Upper lobe of right lung (tissue), 1 donor: ENCODE measurements at regions not wholly inside any gene's neighbourhood (a gene's known extent, or its start where the extent isn't known, plus 50 kb on each side); places are given as distances from the start of the nearest gene placed in this dataset.

ENCODE experiments used
- ATAC-seq: fragments of 200-7000 bp; cut with Tn5 transposase; one replicate; pipeline ENCODE4 v1.9.1; 2020; ENCODE audit warnings: mild to moderate bottlenecking, moderate library complexity
- DNase-seq: peaks from one replicate; pipeline ENCODE4 v3.0.0-alpha.2; 2020
- H3K27ac ChIP-seq: fragments of 200-600 bp; one replicate; pipeline ENCODE4 v1.8.0; 2022
- H3K27me3 ChIP-seq: fragments of 200-600 bp; one replicate; pipeline ENCODE4 v1.8.0; 2022; ENCODE audit warnings: mild to moderate bottlenecking
- H3K36me3 ChIP-seq: fragments of 200-600 bp; one replicate; pipeline ENCODE4 v1.8.0; 2022
- H3K4me1 ChIP-seq: fragments of 200-600 bp; one replicate; pipeline ENCODE4 v1.8.0; 2022
- H3K4me3 ChIP-seq: fragments of 200-600 bp; one replicate; pipeline ENCODE4 v1.8.0; 2022; ENCODE audit warnings: mild to moderate bottlenecking
- H3K9me3 ChIP-seq: fragments of 200-600 bp; one replicate; pipeline ENCODE4 v1.8.0; 2022
- intact Hi-C: fragments of 100-400 bp; cut with DNase I; formaldehyde crosslinking; loops from one replicate; pipeline ENCODE4 v1.11.0; 2022
- TF ChIP-seq, protein P1 (sequence below): fragments of 200-600 bp; IDR thresholded peaks from one replicate; pipeline ENCODE4 v1.8.0; 2022; ENCODE audit warnings: antibody characterized with exemption
- donor health status: DM: no; HTN: yes; CAD: no; lungs with severe emphysema.

DNA sequence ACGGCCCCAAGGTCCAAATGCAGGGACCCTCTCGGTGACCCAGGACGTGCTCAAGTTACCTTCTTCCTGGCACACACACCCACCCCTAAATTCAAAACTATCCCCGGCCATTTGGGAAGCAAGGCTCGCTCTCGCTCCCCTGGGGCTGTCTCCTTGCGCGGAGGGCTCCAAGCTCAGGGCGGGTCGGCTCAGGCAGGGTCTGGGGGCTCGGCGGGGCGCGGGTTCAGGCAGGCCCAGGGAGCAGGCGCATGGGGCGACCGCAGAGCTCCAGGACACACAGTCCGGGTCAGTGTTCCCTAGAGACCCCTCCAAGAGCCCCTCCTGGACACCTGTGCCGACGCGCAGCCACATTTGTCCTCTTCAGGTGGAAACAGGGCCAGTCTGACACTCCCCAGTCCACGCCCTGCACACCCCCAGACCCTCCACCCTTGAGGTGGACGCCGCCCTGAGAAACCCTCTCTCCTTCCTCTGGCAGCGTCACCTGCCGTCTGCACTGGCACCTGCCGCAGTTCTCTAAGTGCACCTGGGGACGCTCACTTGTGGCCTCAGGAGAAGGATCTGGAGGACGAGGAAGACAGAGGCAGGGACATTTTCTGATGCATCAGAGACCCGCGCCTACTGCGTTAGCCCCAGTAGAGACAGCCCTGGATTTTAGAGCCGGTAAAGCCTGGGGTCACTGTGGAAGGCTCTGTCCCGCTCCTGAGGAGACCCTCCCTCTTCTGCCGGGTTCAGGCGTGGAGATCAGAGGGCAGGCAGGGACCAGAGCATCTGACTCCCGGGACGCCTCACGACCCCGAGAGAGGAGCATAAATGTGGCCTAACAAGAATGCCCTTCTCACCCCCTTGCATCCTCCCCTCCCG lies 138.8 kb downstream of the TWIST2 start:
- intact Hi-C loops: no loop called here
- Histone ChIP-seq H3K27ac (no peak overlapping the region), H3K9me3 (no peaks in the 10 kb centered on the region), H3K27me3 (no peaks in the 10 kb centered on the region), H3K4me1 (no peaks in the 10 kb centered on the region), H3K36me3 (no peaks in the 10 kb centered on the region), H3K4me3 (no peak overlapping the region)
- DNase-seq (no peak), ATAC-seq (peak; percentile 24)
- TF ChIP-seq, protein P1, sequence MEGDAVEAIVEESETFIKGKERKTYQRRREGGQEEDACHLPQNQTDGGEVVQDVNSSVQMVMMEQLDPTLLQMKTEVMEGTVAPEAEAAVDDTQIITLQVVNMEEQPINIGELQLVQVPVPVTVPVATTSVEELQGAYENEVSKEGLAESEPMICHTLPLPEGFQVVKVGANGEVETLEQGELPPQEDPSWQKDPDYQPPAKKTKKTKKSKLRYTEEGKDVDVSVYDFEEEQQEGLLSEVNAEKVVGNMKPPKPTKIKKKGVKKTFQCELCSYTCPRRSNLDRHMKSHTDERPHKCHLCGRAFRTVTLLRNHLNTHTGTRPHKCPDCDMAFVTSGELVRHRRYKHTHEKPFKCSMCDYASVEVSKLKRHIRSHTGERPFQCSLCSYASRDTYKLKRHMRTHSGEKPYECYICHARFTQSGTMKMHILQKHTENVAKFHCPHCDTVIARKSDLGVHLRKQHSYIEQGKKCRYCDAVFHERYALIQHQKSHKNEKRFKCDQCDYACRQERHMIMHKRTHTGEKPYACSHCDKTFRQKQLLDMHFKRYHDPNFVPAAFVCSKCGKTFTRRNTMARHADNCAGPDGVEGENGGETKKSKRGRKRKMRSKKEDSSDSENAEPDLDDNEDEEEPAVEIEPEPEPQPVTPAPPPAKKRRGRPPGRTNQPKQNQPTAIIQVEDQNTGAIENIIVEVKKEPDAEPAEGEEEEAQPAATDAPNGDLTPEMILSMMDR: no peak

DNA sequence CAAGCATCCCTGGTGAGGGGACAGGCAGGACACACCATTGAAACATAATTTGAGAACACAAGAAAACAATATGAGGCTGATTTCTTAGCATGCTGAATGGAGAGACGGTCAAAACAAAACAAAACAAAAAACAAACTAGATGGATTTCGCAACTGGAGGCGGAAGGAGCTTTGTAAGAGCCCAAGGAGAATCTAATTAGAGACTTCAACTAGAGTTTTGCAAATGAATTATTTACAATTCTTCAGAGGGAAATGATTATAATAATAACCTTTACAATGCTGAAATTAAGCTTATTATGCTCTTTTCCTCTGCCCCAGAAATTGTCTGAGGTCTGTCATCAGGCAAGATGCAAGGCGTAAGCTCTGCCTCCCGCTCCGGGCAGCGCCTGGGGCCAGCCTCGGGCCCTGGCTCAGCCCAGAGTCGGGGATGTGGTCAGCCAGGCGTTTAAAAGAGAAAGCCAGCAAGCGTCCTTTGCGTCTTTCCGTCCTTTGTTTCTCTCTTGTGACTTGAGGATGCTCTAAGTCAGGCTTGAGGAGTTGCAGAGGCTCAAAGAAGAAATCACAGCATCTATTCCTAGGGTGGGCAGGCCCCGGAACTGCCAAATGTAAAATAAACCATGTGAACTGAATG lies 139.6 kb downstream of the TWIST2 start:
- H3K4me3 ChIP-seq: no peak overlapping the region
- no peaks in the 10 kb centered on the region for H3K36me3 ChIP-seq
- DNase-seq (no peak), ATAC-seq (no peak)
- no peaks in the 10 kb centered on the region for H3K27me3 ChIP-seq
- no peaks in the 10 kb centered on the region for H3K9me3 ChIP-seq
- no peak overlapping the region for H3K27ac ChIP-seq
- intact Hi-C loops: no loop called here
- no peaks in the 10 kb centered on the region for H3K4me1 ChIP-seq
- TF ChIP-seq, protein P1: no peak

- no peaks in the 10 kb centered on the region for H3K9me3 ChIP-seq
- no peaks in the 10 kb centered on the region for H3K27me3 ChIP-seq
- ATAC-seq: no peak
- TF ChIP-seq, protein P1: no peak
- intact Hi-C loops: no loop called here
- H3K4me3 ChIP-seq: no peak overlapping the region
- H3K4me1 ChIP-seq: no peaks in the 10 kb centered on the region
- DNase-seq: no peak
- no peak overlapping the region for H3K27ac ChIP-seq
- H3K36me3 ChIP-seq: no peaks in the 10 kb centered on the region
Observed at GRCh38 chr2:238988105-238988504, 140.2 kb downstream of the TWIST2 start.

DNA sequence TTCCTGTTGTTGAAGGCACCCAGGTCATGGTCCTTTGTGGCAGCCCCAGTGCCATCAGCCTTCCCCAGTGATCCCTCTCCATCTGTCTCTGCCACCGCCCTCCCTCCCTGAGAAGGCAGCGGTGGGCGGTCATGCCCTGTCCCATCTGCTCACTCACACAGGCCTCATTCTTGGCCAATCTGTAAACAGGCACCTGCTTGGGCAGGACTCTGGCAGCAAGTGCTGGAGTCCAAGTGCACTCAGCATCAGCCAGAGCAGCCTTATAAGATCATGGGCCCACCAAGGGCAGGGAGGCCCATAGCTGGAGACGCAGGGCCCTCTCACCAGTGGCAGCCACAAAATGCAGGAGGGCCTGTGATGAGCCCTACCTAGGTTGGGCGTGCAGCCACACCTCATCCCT lies 140.9 kb downstream of the TWIST2 start:
- TF ChIP-seq, protein P1: no peak

GRCh38 chr2:238989484-238989883 lies 141.6 kb downstream of the TWIST2 start:
- no peak overlapping the region for H3K27ac ChIP-seq
- no peak overlapping the region for H3K4me3 ChIP-seq
- no peak for ATAC-seq
- no peaks in the 10 kb centered on the region for H3K27me3 ChIP-seq
- intact Hi-C loops: no loop called here
- TF ChIP-seq, protein P1: no peak
- DNase-seq: no peak
- H3K4me1 ChIP-seq: no peaks in the 10 kb centered on the region
- no peaks in the 10 kb centered on the region for H3K9me3 ChIP-seq
- H3K36me3 ChIP-seq: no peaks in the 10 kb centered on the region

More for the DNA sequence above, 140.9 kb downstream of the TWIST2 start:
- no peaks in the 10 kb centered on the region for H3K9me3 ChIP-seq
- no peaks in the 10 kb centered on the region for H3K4me1 ChIP-seq
- DNase-seq (no peak), ATAC-seq (no peak)
- H3K27me3 ChIP-seq: no peaks in the 10 kb centered on the region
- intact Hi-C loops: no loop called here
- H3K36me3 ChIP-seq: no peaks in the 10 kb centered on the region
- H3K27ac ChIP-seq: no peak overlapping the region
- no peak overlapping the region for H3K4me3 ChIP-seq
